ENCODE measurements at regions not wholly inside any gene's neighbourhood (a gene's known extent, or its start where the extent isn't known, plus 50 kb on each side); places are given as distances from the start of the nearest gene placed in this dataset.

DNA sequence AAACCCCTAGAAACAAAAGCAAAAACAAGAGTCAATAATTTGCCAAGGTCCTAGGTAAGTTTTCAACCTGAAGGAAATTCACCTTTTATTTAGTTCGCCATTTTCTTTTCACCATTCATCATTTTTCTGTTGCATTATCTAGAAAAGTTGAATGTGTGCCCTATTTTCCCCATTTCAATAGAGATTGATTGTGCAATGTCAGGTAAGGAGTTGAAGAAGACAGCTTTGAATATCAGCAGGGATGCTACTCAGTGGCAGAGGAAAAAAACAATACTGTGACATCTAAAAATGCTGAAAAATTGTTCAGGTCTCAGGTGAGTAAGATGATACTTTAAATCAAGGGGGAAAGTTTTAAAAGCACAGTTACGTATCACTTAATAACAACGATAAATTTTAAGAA lies 813.7 kb downstream of the DTWD2 start:
- no peak overlapping the region for H3K9ac ChIP-seq (ENCODE audit: insufficient read length, low read depth)
- no peak overlapping the region for H3K4me3 ChIP-seq (ENCODE audit: insufficient read length, low read depth)
- no peaks in the 10 kb centered on the region for H3K36me3 ChIP-seq (ENCODE audit: insufficient read depth, insufficient read length, low read length)
- no peak for DNase-seq (ENCODE audit: low read depth, low spot score)
- H3K4me1 ChIP-seq (ENCODE audit: insufficient read depth, insufficient read length): no peaks in the 10 kb centered on the region
- TF ChIP-seq SUZ12 (IDR thresholded peaks at IDR 0.05; ENCODE audit: extremely low read depth, insufficient read depth, insufficient read length) (no peak), ZNF274 (IDR thresholded peaks at IDR 0.05; ENCODE audit: low read depth, low read length) (no peak), YY1 (IDR thresholded peaks at IDR 0.05; ENCODE audit: insufficient read depth, insufficient read length) (no peak)
- H3K9me3 ChIP-seq (ENCODE audit: insufficient read depth, low read length): no peaks in the 10 kb centered on the region
- no peaks in the 10 kb centered on the region for H3K27me3 ChIP-seq (ENCODE audit: insufficient read depth, insufficient read length)

DNA sequence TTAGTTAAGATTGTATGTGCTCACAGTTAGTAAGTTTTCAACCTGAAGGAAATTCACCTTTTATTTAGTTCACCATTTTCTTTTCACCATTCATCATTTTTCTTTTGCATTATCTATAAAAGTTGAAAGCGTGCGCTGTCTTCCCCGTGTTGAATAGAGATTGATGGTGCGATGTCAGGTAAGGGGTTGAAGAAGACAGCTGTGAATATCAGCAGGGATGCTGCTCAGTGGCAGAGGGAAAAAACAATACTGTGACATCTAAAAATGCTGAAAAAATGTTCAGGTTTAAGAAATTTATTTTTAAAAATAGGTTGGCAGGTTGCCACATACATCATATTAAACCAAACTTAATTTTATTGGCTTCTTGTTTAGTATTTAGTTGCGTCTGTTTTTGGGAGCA lies 815.0 kb downstream of the DTWD2 start:
- Histone ChIP-seq H3K27me3 (ENCODE audit: insufficient read depth, insufficient read length) (no peaks in the 10 kb centered on the region), H3K9ac (ENCODE audit: insufficient read length, low read depth) (no peak overlapping the region), H3K36me3 (ENCODE audit: insufficient read depth, insufficient read length, low read length) (no peaks in the 10 kb centered on the region), H3K9me3 (ENCODE audit: insufficient read depth, low read length) (no peaks in the 10 kb centered on the region), H3K4me3 (ENCODE audit: insufficient read length, low read depth) (no peak overlapping the region), H3K4me1 (ENCODE audit: insufficient read depth, insufficient read length) (no peaks in the 10 kb centered on the region)
- no peak for DNase-seq (ENCODE audit: low read depth, low spot score)
- TF ChIP-seq ZNF274 (IDR thresholded peaks at IDR 0.05; ENCODE audit: low read depth, low read length): no peak
- no peak for TF ChIP-seq YY1 (IDR thresholded peaks at IDR 0.05; ENCODE audit: insufficient read depth, insufficient read length)
- TF ChIP-seq SUZ12 (IDR thresholded peaks at IDR 0.05; ENCODE audit: extremely low read depth, insufficient read depth, insufficient read length): no peak

DNA sequence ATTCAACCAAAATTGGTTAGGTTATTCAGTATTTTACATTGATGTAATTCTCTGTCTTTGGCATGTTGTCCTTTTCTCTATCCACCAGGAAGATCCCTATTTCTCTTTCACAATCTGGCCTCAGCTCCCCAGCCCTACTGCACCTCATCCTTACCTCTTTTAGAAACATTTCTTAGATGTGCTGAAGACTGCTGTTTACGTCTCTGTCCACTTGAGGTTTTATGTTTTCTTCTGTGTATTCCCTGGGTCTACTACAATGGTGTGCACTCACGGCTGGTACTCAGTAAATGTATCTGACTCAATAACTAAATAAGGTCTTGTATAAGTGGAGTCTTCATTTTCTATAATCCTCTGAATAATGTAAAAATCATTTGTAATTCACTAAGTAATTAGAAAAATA lies 822.7 kb downstream of the DTWD2 start:
- Histone ChIP-seq H3K4me3 (ENCODE audit: insufficient read length, low read depth) (no peak overlapping the region), H3K36me3 (ENCODE audit: insufficient read depth, insufficient read length, low read length) (no peaks in the 10 kb centered on the region), H3K4me1 (ENCODE audit: insufficient read depth, insufficient read length) (no peaks in the 10 kb centered on the region), H3K9ac (ENCODE audit: insufficient read length, low read depth) (no peak overlapping the region), H3K9me3 (ENCODE audit: insufficient read depth, low read length) (no peaks in the 10 kb centered on the region), H3K27me3 (ENCODE audit: insufficient read depth, insufficient read length) (no peaks in the 10 kb centered on the region)
- TF ChIP-seq SUZ12 (IDR thresholded peaks at IDR 0.05; ENCODE audit: extremely low read depth, insufficient read depth, insufficient read length) (no peak), YY1 (IDR thresholded peaks at IDR 0.05; ENCODE audit: insufficient read depth, insufficient read length) (no peak), ZNF274 (IDR thresholded peaks at IDR 0.05; ENCODE audit: low read depth, low read length) (no peak)
- no peak for DNase-seq (ENCODE audit: low read depth, low spot score)

DNA sequence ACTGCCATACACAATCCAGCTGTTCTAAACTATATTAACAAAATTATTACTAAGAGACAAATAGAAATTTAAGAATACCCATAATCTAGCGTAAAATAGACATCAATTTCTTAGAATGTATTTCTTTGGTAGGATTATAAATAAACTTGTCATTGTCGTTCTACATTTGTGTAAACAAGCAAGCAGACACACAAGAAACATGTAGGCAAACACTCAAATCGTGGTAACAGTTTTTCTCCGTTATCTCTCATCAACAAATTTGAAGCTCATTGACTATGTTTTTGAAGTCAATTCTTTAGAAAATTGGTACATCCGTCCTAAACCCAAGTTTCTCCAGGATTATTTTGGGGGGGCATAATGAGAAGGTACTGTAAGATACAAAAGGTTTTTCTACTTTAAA lies 832.2 kb downstream of the DTWD2 start:
- Histone ChIP-seq H3K9ac (ENCODE audit: insufficient read length, low read depth) (no peak overlapping the region), H3K9me3 (ENCODE audit: insufficient read depth, low read length) (no peaks in the 10 kb centered on the region), H3K4me1 (ENCODE audit: insufficient read depth, insufficient read length) (no peaks in the 10 kb centered on the region), H3K4me3 (ENCODE audit: insufficient read length, low read depth) (no peak overlapping the region), H3K36me3 (ENCODE audit: insufficient read depth, insufficient read length, low read length) (no peaks in the 10 kb centered on the region), H3K27me3 (ENCODE audit: insufficient read depth, insufficient read length) (no peaks in the 10 kb centered on the region)
- TF ChIP-seq ZNF274 (IDR thresholded peaks at IDR 0.05; ENCODE audit: low read depth, low read length) (no peak), YY1 (IDR thresholded peaks at IDR 0.05; ENCODE audit: insufficient read depth, insufficient read length) (no peak), SUZ12 (IDR thresholded peaks at IDR 0.05; ENCODE audit: extremely low read depth, insufficient read depth, insufficient read length) (no peak)
- no peak for DNase-seq (ENCODE audit: low read depth, low spot score)

DNA sequence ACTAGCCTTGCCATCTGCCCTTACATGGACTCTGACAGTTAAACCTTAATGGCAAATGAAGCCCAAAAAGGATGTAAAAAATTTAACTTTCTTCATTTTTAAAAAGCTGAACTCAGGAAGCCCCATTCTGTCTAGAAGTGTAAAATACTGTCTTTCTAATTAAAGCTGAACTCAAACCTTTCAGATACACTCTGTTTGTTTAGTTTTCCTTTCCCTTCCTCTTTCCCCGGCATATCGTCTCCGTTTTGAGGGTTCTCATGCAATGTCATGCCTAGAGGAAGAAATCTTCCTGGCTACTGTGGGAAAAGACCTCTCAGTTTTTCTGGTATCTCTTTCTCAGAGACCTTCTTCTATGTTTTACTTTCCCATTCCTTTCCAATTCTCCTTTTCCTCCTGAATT lies 841.5 kb downstream of the DTWD2 start:
- no peaks in the 10 kb centered on the region for H3K9me3 ChIP-seq (ENCODE audit: insufficient read depth, low read length)
- no peak for DNase-seq (ENCODE audit: low read depth, low spot score)
- H3K27me3 ChIP-seq (ENCODE audit: insufficient read depth, insufficient read length): no peaks in the 10 kb centered on the region
- TF ChIP-seq SUZ12 (IDR thresholded peaks at IDR 0.05; ENCODE audit: extremely low read depth, insufficient read depth, insufficient read length) (no peak), ZNF274 (IDR thresholded peaks at IDR 0.05; ENCODE audit: low read depth, low read length) (no peak)
- no peaks in the 10 kb centered on the region for H3K4me1 ChIP-seq (ENCODE audit: insufficient read depth, insufficient read length)
- H3K4me3 ChIP-seq (ENCODE audit: insufficient read length, low read depth): no peak overlapping the region
- no peak overlapping the region for H3K9ac ChIP-seq (ENCODE audit: insufficient read length, low read depth)
- no peaks in the 10 kb centered on the region for H3K36me3 ChIP-seq (ENCODE audit: insufficient read depth, insufficient read length, low read length)

DNA sequence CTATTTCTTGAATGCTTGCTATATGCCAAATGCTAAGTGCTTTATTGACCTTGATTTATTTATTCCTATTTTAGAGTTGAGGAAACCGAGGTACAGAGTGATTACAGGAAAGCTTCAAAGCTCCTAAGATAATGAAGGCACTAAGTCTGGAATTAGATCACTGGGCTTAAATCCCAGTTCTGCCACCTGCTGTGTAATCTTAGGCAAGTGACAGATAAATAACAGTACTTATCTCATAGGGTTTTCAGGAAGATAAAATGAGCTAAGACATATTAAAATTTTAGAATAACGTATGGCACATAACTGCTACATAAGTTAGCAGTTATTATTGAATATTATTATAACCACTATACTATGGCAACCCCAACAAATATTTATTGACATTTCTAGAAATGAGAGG lies 843.8 kb downstream of the DTWD2 start:
- Histone ChIP-seq H3K4me1 (ENCODE audit: insufficient read depth, insufficient read length) (no peaks in the 10 kb centered on the region), H3K9ac (ENCODE audit: insufficient read length, low read depth) (no peak overlapping the region), H3K9me3 (ENCODE audit: insufficient read depth, low read length) (no peaks in the 10 kb centered on the region), H3K36me3 (ENCODE audit: insufficient read depth, insufficient read length, low read length) (no peaks in the 10 kb centered on the region), H3K4me3 (ENCODE audit: insufficient read length, low read depth) (no peak overlapping the region), H3K27me3 (ENCODE audit: insufficient read depth, insufficient read length) (no peaks in the 10 kb centered on the region)
- no peak for DNase-seq (ENCODE audit: low read depth, low spot score)
- TF ChIP-seq SUZ12 (IDR thresholded peaks at IDR 0.05; ENCODE audit: extremely low read depth, insufficient read depth, insufficient read length): no peak
- TF ChIP-seq ZNF274 (IDR thresholded peaks at IDR 0.05; ENCODE audit: low read depth, low read length): no peak
- TF ChIP-seq YY1 (IDR thresholded peaks at IDR 0.05; ENCODE audit: insufficient read depth, insufficient read length): no peak

DNA sequence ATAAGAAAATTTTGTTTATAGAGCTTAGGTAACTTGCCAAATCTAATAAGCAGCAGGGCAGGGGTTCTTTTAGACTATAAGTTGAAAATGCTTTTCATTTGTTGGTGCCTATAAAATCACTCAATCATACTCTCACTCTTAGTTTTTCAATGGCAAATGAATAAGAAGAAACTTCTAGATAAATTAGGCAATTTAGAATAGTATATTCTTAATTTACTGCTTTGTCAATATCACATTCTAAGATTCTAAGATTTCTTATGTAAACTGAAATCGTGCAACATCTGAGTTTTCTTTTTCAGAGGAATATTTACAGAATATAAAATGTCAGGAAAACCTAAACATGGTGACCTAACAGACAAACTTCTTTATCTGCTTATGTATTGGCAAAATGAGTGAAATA lies 849.0 kb downstream of the DTWD2 start:
- no peaks in the 10 kb centered on the region for H3K4me1 ChIP-seq (ENCODE audit: insufficient read depth, insufficient read length)
- TF ChIP-seq YY1 (IDR thresholded peaks at IDR 0.05; ENCODE audit: insufficient read depth, insufficient read length) (no peak), ZNF274 (IDR thresholded peaks at IDR 0.05; ENCODE audit: low read depth, low read length) (no peak), SUZ12 (IDR thresholded peaks at IDR 0.05; ENCODE audit: extremely low read depth, insufficient read depth, insufficient read length) (no peak)
- no peaks in the 10 kb centered on the region for H3K36me3 ChIP-seq (ENCODE audit: insufficient read depth, insufficient read length, low read length)
- no peak for DNase-seq (ENCODE audit: low read depth, low spot score)
- no peak overlapping the region for H3K4me3 ChIP-seq (ENCODE audit: insufficient read length, low read depth)
- H3K9ac ChIP-seq (ENCODE audit: insufficient read length, low read depth): no peak overlapping the region
- H3K27me3 ChIP-seq (ENCODE audit: insufficient read depth, insufficient read length): no peaks in the 10 kb centered on the region
- no peaks in the 10 kb centered on the region for H3K9me3 ChIP-seq (ENCODE audit: insufficient read depth, low read length)

DNA sequence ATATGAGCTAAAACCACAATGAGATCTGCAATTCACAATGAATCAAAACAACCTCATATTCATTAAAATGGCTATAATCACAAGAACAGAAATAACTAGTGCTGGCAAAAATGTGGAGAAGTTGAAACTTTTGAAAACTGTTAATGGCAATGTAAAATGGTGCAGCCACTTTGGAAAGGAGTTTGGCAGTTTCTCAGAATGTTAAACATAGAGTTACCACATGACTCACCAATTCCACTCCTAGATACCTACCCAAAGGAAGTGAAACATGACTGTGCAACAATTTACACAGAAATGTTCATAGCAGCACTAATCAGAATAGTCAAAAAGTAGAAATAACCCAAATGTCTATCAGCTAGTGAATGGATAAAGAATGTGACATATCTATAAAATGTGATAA lies 862.2 kb downstream of the DTWD2 start:
- no peak overlapping the region for H3K9ac ChIP-seq (ENCODE audit: insufficient read length, low read depth)
- TF ChIP-seq SUZ12 (IDR thresholded peaks at IDR 0.05; ENCODE audit: extremely low read depth, insufficient read depth, insufficient read length): no peak
- no peak for TF ChIP-seq YY1 (IDR thresholded peaks at IDR 0.05; ENCODE audit: insufficient read depth, insufficient read length)
- no peak for TF ChIP-seq ZNF274 (IDR thresholded peaks at IDR 0.05; ENCODE audit: low read depth, low read length)
- H3K9me3 ChIP-seq (ENCODE audit: insufficient read depth, low read length): no peaks in the 10 kb centered on the region
- no peaks in the 10 kb centered on the region for H3K36me3 ChIP-seq (ENCODE audit: insufficient read depth, insufficient read length, low read length)
- DNase-seq (ENCODE audit: low read depth, low spot score): no peak
- H3K4me1 ChIP-seq (ENCODE audit: insufficient read depth, insufficient read length): no peaks in the 10 kb centered on the region
- H3K4me3 ChIP-seq (ENCODE audit: insufficient read length, low read depth): no peak overlapping the region
- H3K27me3 ChIP-seq (ENCODE audit: insufficient read depth, insufficient read length): no peaks in the 10 kb centered on the region

Measured in NT2/D1 (cell line).